GM12892 (cell line): ENCODE measurements at regions not wholly inside any gene's neighbourhood (a gene's known extent, or its start where the extent isn't known, plus 50 kb on each side); places are given as distances from the start of the nearest gene placed in this dataset.

Source experiments
- POLR2A ChIP-seq: IDR thresholded peaks from 2 replicates; pipeline ENCODE4 v1.6.1; 2011; ENCODE audit warnings: low read depth, low read length, control low read depth
- POLR2AphosphoS5 ChIP-seq: IDR thresholded peaks from 2 replicates; pipeline ENCODE4 v1.6.1; 2011; ENCODE audit warnings: low read depth, low read length, control low read depth
- TAF1 ChIP-seq: IDR thresholded peaks from 2 replicates; pipeline ENCODE4 v1.6.1; 2011; ENCODE audit warnings: low read depth, mild to moderate bottlenecking, control low read depth, low read length, borderline replicate concordance

DNA sequence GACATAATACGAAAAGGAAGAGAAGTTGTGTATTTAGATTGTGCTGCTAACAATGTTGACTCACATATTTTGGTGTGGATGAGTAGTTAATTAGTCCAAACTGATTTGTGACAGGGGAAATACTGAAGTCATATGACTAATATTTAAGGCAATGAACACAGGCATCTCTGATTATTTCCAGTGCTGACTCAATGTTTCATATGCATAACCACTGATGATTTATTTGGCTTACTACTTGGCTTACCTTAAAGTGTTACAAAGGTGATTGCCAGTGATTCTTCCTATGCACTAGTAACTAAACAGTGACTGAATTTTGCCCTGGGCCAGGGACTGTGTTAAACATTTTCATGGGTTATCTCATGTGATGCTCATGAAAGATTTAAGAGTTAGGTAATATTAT is 722.6 kb downstream of the METTL4 start:
- no peak for TF ChIP-seq POLR2A
- TF ChIP-seq POLR2AphosphoS5 = no peak
- TF ChIP-seq TAF1 = no peak
